ENCODE measurements at regions not wholly inside any gene's neighbourhood (a gene's known extent, or its start where the extent isn't known, plus 50 kb on each side); places are given as distances from the start of the nearest gene placed in this dataset.
A peak's percentile ranks its signal among the peaks of the same experiment; 100 is the strongest.

DNA sequence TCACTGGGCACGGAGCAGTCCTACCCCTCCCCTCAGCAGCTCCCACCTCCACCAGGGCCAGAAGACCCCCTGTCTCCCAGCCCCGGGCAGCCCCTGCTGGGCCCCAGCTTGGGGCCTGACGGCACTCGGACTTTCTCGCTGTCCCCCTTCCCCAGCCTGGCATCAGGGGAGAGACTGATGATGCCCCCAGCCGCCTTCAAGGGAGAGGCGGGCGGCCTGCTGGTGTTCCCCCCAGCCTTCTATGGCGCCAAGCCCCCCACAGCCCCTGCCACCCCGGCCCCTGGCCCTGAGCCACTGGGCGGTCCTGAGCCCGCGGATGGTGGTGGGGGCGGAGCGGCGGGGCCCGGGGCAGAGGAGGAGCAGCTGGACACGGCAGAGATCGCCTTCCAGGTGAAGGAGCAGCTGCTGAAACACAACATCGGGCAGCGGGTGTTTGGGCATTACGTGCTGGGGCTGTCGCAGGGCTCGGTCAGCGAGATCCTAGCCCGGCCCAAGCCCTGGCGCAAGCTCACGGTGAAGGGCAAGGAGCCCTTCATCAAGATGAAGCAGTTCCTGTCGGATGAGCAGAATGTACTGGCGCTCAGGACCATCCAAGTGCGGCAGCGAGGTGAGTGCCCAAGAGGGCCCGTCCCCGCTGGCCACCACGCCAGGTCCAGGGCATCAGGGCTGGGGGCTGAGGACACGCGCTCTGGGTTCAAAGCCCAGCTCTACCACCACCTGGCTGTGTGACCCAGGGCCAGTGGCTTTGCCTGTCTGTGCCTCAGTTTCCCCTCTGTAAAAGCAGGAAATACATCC, 58.6 kb downstream of the PHETA1 start:
- no peak for DNase-seq (ENCODE audit: low read depth)
- H3K4me3 ChIP-seq (ENCODE audit: low read depth, low read length), result no peak overlapping the region

GRCh38 chr12:111309584-111309983, 59.3 kb downstream of the PHETA1 start:
- DNase-seq (ENCODE audit: low read depth), result no peak
- no peak overlapping the region for H3K4me3 ChIP-seq (ENCODE audit: low read depth, low read length)

GRCh38 chr12:111308473-111308872, 60.4 kb downstream of the PHETA1 start:
- DNase-seq (ENCODE audit: low read depth), result no peak
- no peak overlapping the region for H3K4me3 ChIP-seq (ENCODE audit: low read depth, low read length)

DNA sequence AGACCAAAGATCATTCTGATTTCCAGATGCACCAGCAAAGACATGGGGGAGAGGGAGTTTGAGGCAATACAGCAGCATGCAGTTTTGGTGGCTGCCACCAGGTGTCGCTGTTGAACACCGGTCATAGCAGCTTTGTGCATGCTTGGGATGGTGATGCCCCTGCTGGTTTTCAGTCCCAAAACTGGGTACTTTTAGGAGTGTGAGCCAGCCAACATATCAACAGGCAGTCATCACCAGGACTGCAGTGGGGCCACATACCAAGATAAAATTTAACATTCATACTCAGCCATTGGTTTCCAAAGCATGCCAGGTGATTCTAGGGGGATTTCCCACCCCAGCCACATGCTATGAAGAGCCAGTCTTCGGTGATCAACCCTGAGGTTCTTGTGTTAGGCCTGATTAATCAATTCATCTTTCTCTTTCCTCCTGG, 64.2 kb downstream of the PHETA1 start:
- no peak for DNase-seq (ENCODE audit: low read depth)
- no peak overlapping the region for H3K4me3 ChIP-seq (ENCODE audit: low read depth, low read length)

DNA sequence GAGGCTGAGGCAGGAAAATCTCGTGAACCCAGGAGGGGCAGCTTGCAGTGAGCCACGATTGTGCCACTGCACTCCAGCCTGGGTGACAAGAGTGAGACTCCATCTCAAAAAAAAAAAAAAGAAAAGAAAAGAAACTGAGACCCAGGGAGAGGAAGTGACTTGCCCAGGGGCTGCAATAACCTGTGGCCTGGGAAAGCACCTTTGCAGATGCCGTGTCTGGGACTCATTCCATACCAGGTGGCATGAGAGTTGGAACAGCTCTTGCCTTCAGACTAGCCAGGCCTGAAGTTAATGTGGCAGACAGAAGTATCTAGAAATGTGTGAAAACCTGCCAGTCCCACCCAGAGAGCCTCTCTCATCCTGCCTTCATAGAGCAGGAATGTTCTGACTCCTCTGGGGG, 65.4 kb downstream of the PHETA1 start:
- no peak overlapping the region for H3K4me3 ChIP-seq (ENCODE audit: low read depth, low read length)
- no peak for DNase-seq (ENCODE audit: low read depth)

DNA sequence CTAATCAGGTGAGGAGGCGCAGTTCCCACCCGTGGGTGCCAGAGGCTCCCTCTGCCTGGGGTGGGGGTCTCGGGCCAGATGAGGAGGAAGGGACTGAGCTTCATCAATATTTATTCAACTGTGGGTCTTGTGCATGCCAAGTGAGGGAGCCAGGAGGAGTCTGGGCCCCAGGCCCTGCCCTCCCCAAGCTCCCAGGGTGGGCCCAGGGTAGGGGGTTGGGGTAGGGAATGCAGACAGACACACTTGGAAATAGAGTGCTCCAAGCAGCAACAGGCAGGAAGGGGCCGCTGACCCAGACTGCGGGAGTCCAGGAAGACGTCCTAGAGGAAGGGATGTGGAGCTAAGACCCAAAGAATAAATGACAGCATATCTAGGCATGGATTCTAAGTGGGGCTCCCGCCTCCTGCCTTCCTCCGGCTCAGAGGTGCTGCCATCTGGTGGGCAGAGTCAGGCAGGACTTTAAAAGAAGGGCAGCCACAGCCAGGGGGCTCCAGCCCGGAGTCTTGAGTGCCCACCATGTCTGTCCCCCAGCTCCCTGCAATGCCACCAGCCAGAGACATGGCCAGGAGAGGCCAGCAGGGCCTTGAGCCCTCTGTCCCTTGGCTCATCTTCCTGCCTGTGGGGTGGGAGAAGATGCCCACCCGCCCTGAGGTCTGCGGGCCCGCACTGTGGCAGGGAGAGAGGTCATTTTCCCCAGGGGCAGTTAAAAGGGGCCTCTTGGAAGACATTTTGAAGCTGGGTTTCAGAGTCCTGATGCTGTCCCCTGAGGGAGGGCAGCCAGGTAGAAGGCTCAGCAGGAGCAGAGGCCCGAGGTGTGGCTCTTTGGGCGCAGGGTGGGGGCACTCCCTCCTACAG, 70.1 kb downstream of the PHETA1 start:
- H3K4me3 ChIP-seq (ENCODE audit: low read depth, low read length), result no peak overlapping the region
- DNase-seq (ENCODE audit: low read depth), result peak; percentile 6

- no peak for DNase-seq (ENCODE audit: low read depth)
- H3K4me3 ChIP-seq (ENCODE audit: low read depth, low read length), result no peak overlapping the region
These were observed 71.0 kb downstream of the PHETA1 start for GRCh38 chr12:111297703-111298426.

DNA sequence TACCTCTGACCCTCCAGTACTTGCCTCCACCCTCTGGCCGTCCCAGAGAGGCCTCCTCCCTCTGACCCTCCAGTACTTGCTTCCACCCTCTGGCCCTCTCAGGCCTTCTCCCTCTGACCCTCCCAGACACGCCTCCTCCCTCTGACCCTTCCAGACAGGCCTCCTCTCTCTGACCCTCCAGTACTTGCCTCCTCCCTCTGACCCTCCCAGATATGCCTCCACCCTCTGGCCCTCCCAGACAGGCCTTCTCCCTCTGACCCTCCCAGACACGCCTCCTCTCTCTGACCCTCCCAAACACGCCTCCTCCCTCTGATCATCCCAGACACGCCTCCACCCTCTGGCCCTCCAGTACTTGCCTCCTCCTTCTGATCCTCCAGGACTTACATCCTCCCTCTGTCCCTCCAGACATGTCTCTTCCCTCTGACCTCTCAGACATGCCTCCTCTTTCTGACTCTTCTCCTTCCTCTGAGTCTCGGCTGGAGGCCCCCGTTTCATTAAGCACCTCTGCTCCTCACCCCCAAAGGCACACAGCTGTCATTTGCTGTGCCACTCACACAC, 71.9 kb downstream of the PHETA1 start:
- no peak for DNase-seq (ENCODE audit: low read depth)
- H3K4me3 ChIP-seq (ENCODE audit: low read depth, low read length), result no peak overlapping the region

DNA sequence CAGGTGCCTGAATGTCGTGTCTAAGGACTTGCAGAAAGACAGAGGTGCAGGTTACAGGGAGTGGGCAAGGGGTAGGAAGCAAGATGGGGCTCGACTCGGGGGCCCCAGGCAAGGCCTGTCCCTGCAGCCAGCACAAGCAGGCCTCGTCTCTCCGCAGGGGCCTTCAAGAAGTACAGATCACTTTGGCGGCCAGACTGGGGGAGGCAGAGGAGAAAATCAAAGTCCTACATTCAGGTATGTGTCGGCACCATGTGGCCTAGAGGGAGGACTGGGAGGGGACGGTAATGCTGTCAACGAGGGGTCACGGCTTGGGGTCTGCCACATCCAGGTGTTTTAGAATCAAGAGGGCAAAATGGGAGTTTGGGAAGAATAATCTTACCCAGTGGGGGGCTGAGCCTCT, 73.7 kb downstream of the PHETA1 start:
- DNase-seq (ENCODE audit: low read depth), result no peak
- H3K4me3 ChIP-seq (ENCODE audit: low read depth, low read length), result no peak overlapping the region

DNA sequence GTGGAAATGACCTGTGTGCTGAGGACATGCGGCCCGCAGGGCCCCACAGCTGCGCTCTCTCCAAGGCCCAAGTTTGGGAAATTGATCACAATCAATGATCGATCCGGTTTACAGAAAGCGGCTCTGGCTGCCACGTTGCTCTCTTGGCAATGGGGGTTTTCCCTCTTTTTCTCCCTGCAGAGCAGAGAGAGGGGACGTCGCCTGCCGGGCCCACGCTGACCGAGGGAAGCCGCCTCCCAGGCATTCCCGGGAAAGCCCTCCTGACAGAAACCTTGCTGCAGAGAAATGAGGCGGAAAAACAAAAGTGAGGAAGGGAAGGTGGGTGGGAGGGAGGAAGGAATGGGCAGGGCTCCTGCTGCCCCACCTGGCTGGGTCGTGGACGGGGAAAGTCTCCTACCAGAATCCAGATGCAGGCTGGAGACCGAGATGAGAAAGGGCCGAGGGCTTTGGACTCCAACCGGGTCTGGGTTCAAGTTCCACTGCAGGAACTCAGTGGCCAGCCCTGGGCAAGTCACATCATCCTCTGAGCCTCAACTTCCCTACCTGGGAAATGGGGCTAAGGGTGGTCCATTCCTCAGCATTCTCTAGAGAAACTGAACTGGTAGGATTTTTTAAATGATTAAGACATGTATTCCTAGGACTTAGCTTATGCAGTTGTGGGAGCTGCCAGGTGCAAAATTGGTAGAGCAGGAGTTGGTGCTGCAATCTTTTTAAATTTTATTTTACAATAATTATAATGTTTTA, 75.5 kb downstream of the PHETA1 start:
- no peak overlapping the region for H3K4me3 ChIP-seq (ENCODE audit: low read depth, low read length)
- DNase-seq (ENCODE audit: low read depth), result no peak

GRCh38 chr12:111291357-111291756, 77.5 kb downstream of the PHETA1 start:
- H3K4me3 ChIP-seq (ENCODE audit: low read depth, low read length), result no peak overlapping the region
- no peak for DNase-seq (ENCODE audit: low read depth)

GRCh38 chr12:111288771-111289170, 80.1 kb downstream of the PHETA1 start:
- DNase-seq (ENCODE audit: low read depth), result no peak
- no peak overlapping the region for H3K4me3 ChIP-seq (ENCODE audit: low read depth, low read length)

GRCh38 chr12:111287125-111287900, 81.6 kb downstream of the PHETA1 start:
- DNase-seq (ENCODE audit: low read depth), result no peak
- H3K4me3 ChIP-seq (ENCODE audit: low read depth, low read length), result no peak overlapping the region

DNA sequence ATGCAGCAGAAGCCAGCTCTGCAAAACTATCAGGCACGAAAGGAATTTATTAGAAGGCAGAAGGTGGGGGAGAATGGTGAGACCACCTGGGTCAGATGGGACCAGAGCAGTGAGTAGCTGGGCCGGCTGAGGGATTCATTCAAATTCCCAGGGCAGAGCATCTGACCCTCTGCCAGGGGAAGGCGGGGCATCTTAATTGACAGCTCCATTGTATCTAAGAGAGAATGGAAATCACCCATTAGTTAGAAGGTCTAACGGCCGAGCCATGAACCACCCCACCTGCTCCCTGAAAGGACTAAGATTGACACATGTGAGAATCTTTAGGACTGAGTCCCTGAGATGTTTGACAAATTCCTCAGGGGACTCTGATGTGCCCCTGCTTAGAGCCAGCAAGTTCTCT, 83.7 kb downstream of the PHETA1 start:
- no peak overlapping the region for H3K4me3 ChIP-seq (ENCODE audit: low read depth, low read length)
- DNase-seq (ENCODE audit: low read depth), result no peak

DNA sequence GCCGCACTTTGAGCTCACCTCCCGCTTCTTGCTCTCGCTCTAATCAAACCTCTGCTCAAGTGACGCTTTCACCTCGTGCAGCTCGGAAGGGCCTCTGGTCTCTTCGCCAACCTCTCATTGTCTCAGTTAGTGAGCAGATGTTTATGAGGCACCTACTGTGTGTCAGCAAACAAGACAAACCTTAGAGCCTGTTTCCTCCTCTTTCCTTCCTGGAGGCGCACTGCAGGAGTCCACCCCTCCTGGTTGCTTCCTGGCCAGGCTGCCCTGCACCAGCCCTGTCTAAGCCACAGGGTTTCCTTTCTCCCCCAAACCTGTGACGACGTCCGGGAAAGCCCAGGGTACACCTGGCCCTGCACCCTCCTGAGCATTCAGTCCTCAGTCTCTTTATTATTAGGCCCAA, 84.2 kb downstream of the PHETA1 start:
- no peak for DNase-seq (ENCODE audit: low read depth)
- no peak overlapping the region for H3K4me3 ChIP-seq (ENCODE audit: low read depth, low read length)

DNA sequence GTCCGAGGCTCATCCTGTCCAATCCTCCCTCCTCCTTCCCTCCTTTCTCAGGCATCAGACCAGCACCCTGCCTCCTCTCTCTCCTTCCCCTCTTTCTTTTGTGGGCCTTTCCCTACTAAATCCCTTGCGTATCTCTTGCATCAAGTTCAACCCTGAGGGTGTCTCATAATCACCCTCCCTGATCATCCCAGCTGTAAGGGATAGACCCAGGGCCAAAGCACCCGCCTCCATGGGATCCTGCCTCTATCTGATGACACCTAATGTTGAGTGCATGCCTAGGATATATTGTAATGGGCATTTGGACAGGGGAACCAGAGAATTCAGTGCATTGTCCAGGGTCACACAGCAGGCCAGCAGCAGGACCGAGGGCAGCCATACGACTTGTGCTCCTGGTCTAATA, 84.9 kb downstream of the PHETA1 start:
- no peak for DNase-seq (ENCODE audit: low read depth)
- no peak overlapping the region for H3K4me3 ChIP-seq (ENCODE audit: low read depth, low read length)

GRCh38 chr12:111283521-111283920, 85.4 kb downstream of the PHETA1 start:
- no peak for DNase-seq (ENCODE audit: low read depth)
- H3K4me3 ChIP-seq (ENCODE audit: low read depth, low read length), result no peak overlapping the region

DNA sequence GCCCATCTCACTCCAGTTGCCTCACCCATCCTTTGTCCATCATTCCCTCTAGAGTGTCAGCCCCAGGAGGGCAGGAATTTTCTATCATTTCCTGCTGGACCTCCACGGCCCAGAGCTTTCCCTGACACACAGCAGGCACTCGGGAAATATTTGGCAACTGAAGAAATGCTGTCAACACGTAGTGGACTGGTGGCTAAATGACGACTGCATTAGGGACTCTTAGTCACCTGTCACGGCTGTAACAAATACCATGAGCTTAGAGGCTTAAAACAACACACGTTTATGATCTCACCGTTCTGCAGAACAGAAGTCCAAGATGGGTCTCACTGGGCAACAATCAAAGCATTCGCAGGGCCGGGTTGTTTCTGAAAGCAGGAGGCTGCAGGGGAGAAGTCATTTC, 91.3 kb downstream of the PHETA1 start:
- DNase-seq (ENCODE audit: low read depth), result no peak

More for the DNA sequence above, 91.3 kb downstream of the PHETA1 start:
- no peak overlapping the region for H3K4me3 ChIP-seq (ENCODE audit: low read depth, low read length)

Data from skeletal muscle cell (primary cell).